Epithelial cell of esophagus (primary cell): ENCODE measurements at regions not wholly inside any gene's neighbourhood (a gene's known extent, or its start where the extent isn't known, plus 50 kb on each side); places are given as distances from the start of the nearest gene placed in this dataset.

ENCODE experiments used
- DNase-seq: peaks from one replicate; pipeline ENCODE4 v3.0.0; 2010; ENCODE audit warnings: low read depth
- H3K4me3 ChIP-seq: 2 replicates; pipeline ENCODE4 v1.5.1; 2011; ENCODE audit warnings: mild to moderate bottlenecking, low read length, control low read depth
- TF ChIP-seq, protein P1 (sequence below): IDR thresholded peaks from 2 replicates; pipeline ENCODE4 v1.5.1; 2011; ENCODE audit warnings: low read depth, mild to moderate bottlenecking, low read length, control low read depth, inconsistent platforms; ENCODE audit not compliant: insufficient read depth; ENCODE audit errors: missing control alignments

DNA sequence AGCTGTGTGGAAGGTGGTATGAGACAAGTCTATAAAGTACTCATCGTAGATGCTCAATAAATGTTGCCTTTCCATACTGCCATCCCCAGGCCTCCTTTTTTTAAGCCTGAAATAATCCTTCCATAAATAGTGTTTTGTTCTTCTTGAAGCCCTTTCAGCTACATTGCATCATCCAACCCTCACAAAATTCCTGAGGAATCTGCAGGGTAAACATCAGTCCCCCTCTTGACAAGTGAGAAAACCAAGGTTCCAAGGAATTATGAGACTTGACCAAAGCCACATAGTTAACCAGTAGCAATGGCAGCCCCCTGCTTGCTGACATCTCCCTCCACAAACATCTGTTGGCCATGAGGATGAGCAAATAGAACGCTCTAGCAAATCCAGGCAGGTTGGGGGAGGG lies 89.7 kb upstream of the CCL1 start:
- H3K4me3 ChIP-seq, result no peak overlapping the region
- DNase-seq, result no peak
- TF ChIP-seq, protein P1, sequence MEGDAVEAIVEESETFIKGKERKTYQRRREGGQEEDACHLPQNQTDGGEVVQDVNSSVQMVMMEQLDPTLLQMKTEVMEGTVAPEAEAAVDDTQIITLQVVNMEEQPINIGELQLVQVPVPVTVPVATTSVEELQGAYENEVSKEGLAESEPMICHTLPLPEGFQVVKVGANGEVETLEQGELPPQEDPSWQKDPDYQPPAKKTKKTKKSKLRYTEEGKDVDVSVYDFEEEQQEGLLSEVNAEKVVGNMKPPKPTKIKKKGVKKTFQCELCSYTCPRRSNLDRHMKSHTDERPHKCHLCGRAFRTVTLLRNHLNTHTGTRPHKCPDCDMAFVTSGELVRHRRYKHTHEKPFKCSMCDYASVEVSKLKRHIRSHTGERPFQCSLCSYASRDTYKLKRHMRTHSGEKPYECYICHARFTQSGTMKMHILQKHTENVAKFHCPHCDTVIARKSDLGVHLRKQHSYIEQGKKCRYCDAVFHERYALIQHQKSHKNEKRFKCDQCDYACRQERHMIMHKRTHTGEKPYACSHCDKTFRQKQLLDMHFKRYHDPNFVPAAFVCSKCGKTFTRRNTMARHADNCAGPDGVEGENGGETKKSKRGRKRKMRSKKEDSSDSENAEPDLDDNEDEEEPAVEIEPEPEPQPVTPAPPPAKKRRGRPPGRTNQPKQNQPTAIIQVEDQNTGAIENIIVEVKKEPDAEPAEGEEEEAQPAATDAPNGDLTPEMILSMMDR, result no peak

DNA sequence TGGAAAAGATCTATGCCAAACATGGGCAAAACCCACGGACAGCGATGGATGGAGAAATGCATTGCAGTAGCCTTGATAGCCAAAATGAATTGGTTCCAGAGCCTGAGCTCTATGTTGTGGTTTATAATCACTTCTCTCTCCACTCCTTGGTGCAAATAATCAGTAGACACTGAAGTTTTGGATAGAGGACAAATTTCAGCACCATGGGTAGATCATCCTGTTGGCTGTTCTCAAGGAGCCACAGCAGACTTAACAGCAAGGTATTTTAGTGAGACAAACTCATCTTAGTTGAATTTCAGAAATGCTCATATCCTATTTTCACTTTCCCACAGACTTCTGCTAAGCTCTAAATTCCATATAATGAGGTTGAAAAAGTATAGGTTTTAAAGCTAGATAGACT lies 88.3 kb upstream of the CCL1 start:
- H3K4me3 ChIP-seq, result no peak overlapping the region
- DNase-seq, result no peak
- TF ChIP-seq, protein P1, result no peak

DNA sequence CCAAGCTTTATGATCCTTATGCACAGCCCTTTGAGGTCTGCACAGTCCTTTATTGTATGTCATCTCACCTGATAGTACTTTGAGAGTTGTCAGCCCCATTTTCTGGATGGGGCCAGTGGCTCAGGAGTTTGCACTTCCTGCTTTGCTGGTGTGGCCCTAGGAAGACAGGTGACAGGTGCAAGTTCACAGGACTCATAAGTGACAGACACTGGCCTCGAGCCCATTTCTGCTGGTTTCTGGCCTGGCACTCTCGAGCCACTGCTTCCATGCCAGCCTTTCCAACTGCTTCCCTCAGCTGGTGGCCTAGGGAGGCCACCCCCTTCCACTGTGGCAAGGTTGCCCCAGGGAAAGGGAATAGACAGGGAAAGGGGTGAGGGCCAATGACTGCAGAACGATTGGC lies 84.4 kb upstream of the CCL1 start:
- H3K4me3 ChIP-seq, result no peak overlapping the region
- TF ChIP-seq, protein P1, result no peak

DNA sequence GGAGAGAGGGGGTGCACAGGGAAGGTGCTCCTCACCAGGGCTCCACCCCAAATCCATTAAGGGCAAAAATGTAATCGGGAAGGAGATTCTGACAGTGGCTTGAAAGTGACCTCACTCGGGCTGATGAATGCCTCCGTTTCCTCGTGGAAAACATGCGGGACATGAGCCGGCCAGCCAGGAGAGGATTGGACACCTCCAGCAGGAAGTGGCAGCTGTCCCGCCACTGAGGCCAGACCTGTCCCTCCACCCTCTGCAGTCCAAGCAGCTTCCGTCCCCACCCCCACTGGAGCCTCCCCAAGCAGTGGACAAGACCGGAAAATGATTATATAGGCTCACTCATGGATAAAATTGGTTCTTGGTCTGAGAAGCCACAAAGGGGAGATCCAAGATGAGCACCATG lies 82.1 kb upstream of the CCL1 start:
- TF ChIP-seq, protein P1, result no peak
- no peak for DNase-seq
- no peak overlapping the region for H3K4me3 ChIP-seq

More for the DNA sequence above, 84.4 kb upstream of the CCL1 start:
- no peak for DNase-seq

DNA sequence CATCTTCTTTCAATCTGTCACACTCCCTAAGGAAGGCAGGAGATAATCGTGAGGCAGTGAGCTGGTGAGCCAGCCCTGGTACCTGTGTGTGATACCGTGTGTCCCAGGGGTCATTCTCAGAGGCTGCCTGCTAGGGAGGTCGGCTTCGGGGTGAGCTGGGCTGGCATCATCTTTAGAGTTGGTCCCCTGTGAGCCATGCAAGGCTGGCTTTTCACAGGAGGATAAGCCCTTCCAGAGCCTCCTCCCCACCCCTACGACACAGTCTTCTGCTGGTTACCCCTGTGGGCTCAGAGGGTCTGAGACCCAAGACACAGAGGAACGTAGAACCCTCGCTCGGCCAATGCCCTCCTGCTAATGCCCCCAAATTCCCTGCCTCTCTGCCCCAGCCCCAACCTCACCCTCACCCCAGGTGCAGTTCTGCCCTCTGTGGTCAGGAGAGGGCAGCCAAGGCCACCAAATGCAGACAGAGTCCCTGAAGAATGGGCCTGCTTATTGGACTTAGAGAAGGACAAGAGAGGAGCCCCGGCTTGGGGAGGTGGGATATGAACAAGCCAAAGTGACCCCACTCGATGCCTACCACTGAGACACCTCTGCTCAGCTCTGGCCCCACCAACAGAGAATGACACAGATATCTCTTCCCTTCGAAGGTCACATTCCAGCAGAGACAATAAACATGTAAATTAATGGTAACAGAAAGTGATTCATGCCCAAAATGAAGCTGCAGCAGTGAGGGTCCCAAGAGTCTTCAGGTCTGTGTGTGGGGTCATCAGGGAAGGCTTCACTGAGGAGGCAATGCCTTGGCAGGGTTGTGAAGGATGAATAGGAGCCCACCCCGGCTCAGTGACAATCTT lies 80.8 kb upstream of the CCL1 start:
- DNase-seq, result no peak
- TF ChIP-seq, protein P1, result peak; percentile 29
- H3K4me3 ChIP-seq, result no peak overlapping the region

DNA sequence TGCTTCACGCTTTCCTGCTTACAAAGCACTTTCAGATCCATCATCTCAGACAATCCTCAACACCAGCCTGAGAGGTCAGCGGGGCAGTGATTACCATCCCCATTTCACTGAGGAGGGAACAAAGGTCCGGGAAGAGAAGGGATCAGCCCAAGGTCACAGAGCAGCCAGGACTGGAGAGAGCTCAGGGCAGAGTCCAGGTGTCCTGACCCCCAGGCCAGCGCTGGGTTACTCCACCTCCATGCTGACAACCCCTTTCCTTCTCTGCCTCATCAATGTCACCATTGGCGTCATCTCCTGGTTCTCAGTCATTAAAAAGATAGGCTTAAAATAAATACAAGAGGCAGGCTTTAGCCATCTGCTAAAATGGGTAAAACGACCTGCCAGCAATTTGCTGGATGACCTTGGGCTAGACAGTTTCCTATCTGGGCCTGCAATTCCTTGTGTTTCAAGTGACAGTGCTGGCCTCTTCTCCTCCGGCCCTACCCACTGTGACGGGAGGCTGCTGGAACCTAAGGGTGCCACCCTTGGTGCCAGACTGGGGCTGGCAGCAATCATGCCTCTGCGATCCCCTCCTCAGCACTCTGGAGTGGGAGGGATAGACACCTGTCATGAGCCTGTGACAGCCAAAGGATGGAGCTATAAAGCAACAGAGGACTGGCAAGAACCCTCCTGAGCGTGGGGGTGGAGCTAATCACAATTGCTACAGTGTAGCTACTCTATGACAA lies 79.5 kb upstream of the CCL1 start:
- TF ChIP-seq, protein P1, result no peak

More for the DNA sequence above, 79.5 kb upstream of the CCL1 start:
- H3K4me3 ChIP-seq, result no peak overlapping the region
- no peak for DNase-seq
